ENCODE measurements at regions not wholly inside any gene's neighbourhood (a gene's known extent, or its start where the extent isn't known, plus 50 kb on each side); places are given as distances from the start of the nearest gene placed in this dataset.

- Mint-ChIP-seq H3K27ac (ENCODE audit: unreplicated experiment) (no peak overlapping the region), H3K4me1 (ENCODE audit: low read depth, unreplicated experiment) (peaks cover 8% of the 10 kb centered on the region), H3K36me3 (ENCODE audit: unreplicated experiment) (no peaks in the 10 kb centered on the region), H3K4me3 (ENCODE audit: unreplicated experiment) (no peak overlapping the region), H3K27me3 (ENCODE audit: unreplicated experiment) (peaks cover 6% of the 10 kb centered on the region), H3K9me3 (ENCODE audit: unreplicated experiment) (no peaks in the 10 kb centered on the region)
- TF ChIP-seq CTCF (IDR thresholded peaks at IDR 0.05; ENCODE audit: partially characterized antibody, unreplicated experiment): no peak
- DNase-seq: no peak
These were observed 65.2 kb upstream of the CDON start for GRCh38 chr11:126127898-126128297.

GRCh38 chr11:126127284-126127845, 64.7 kb upstream of the CDON start:
- Mint-ChIP-seq H3K36me3 (ENCODE audit: unreplicated experiment) (no peaks in the 10 kb centered on the region), H3K27ac (ENCODE audit: unreplicated experiment) (no peak overlapping the region), H3K4me3 (ENCODE audit: unreplicated experiment) (no peak overlapping the region), H3K27me3 (ENCODE audit: unreplicated experiment) (peaks cover 7% of the 10 kb centered on the region), H3K4me1 (ENCODE audit: low read depth, unreplicated experiment) (peaks cover 8% of the 10 kb centered on the region), H3K9me3 (ENCODE audit: unreplicated experiment) (no peaks in the 10 kb centered on the region)
- no peak for TF ChIP-seq CTCF (IDR thresholded peaks at IDR 0.05; ENCODE audit: partially characterized antibody, unreplicated experiment)
- DNase-seq: no peak

GRCh38 chr11:126124231-126124661, 61.6 kb upstream of the CDON start:
- no peaks in the 10 kb centered on the region for H3K36me3 Mint-ChIP-seq (ENCODE audit: unreplicated experiment)
- peaks cover 8% of the 10 kb centered on the region for H3K27me3 Mint-ChIP-seq (ENCODE audit: unreplicated experiment)
- no peak overlapping the region for H3K27ac Mint-ChIP-seq (ENCODE audit: unreplicated experiment)
- no peaks in the 10 kb centered on the region for H3K9me3 Mint-ChIP-seq (ENCODE audit: unreplicated experiment)
- no peak for TF ChIP-seq CTCF (IDR thresholded peaks at IDR 0.05; ENCODE audit: partially characterized antibody, unreplicated experiment)
- DNase-seq: no peak
- no peaks in the 10 kb centered on the region for H3K4me1 Mint-ChIP-seq (ENCODE audit: low read depth, unreplicated experiment)
- no peak overlapping the region for H3K4me3 Mint-ChIP-seq (ENCODE audit: unreplicated experiment)

- H3K9me3 Mint-ChIP-seq (ENCODE audit: unreplicated experiment): no peaks in the 10 kb centered on the region
- H3K4me1 Mint-ChIP-seq (ENCODE audit: low read depth, unreplicated experiment): no peaks in the 10 kb centered on the region
- H3K4me3 Mint-ChIP-seq (ENCODE audit: unreplicated experiment): no peak overlapping the region
- no peak for TF ChIP-seq CTCF (IDR thresholded peaks at IDR 0.05; ENCODE audit: partially characterized antibody, unreplicated experiment)
- DNase-seq: no peak
- no peaks in the 10 kb centered on the region for H3K36me3 Mint-ChIP-seq (ENCODE audit: unreplicated experiment)
- H3K27me3 Mint-ChIP-seq (ENCODE audit: unreplicated experiment): peaks cover 8% of the 10 kb centered on the region
- no peak overlapping the region for H3K27ac Mint-ChIP-seq (ENCODE audit: unreplicated experiment)
These were observed 61.0 kb upstream of the CDON start for GRCh38 chr11:126123686-126124085.

GRCh38 chr11:126122863-126123262, 60.2 kb upstream of the CDON start:
- no peaks in the 10 kb centered on the region for H3K36me3 Mint-ChIP-seq (ENCODE audit: unreplicated experiment)
- H3K4me3 Mint-ChIP-seq (ENCODE audit: unreplicated experiment): no peak overlapping the region
- H3K27ac Mint-ChIP-seq (ENCODE audit: unreplicated experiment): no peak overlapping the region
- no peak for DNase-seq
- TF ChIP-seq CTCF (IDR thresholded peaks at IDR 0.05; ENCODE audit: partially characterized antibody, unreplicated experiment): no peak
- H3K27me3 Mint-ChIP-seq (ENCODE audit: unreplicated experiment): peaks cover 8% of the 10 kb centered on the region
- no peaks in the 10 kb centered on the region for H3K4me1 Mint-ChIP-seq (ENCODE audit: low read depth, unreplicated experiment)
- no peaks in the 10 kb centered on the region for H3K9me3 Mint-ChIP-seq (ENCODE audit: unreplicated experiment)
